GM18517 (cell line): ENCODE measurements at regions not wholly inside any gene's neighbourhood (a gene's known extent, or its start where the extent isn't known, plus 50 kb on each side); places are given as distances from the start of the nearest gene placed in this dataset.
"Not testable (repeated sequence)": the region's sequence is repeated elsewhere in the genome, so short reads cannot be mapped to it uniquely, and the experiment has no call there.

ENCODE experiments used
- ATAC-seq: cut with Tn5 transposase; IDR thresholded peaks from one replicate; pipeline ENCODE4 v1.9.1; 2021; ENCODE audit warnings: mild to moderate bottlenecking, moderate library complexity; ENCODE audit not compliant: unreplicated experiment

- no peak for ATAC-seq
Measured at GRCh38 chr18:51323961-51324360, 126.5 kb upstream of the MEX3C start.

- ATAC-seq: no peak
Measured at GRCh38 chr18:51330148-51330547, 132.7 kb upstream of the MEX3C start.

GRCh38 chr18:51330739-51331138 is 133.3 kb upstream of the MEX3C start:
- ATAC-seq: no peak

DNA sequence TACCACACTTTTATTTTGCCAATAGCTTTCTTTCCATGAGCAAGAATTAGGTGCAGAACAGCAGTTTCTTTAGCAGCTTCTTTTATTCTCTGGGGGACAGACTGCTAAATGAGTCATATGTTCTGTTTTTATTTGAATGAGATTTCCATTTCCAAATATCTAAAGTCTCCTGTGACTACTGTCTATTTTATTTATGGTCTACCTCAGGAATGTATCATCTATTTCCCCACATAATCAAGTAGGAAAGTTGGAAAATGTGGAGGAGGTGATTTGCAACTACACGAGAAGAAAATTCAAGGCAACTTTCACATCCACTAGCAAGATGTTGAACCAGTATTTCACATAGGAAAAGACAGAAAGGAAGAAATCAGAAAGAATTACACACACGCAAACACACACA is 139.9 kb upstream of the MEX3C start:
- no peak for ATAC-seq

- no peak for ATAC-seq
Measured at GRCh38 chr18:51339856-51340255, 142.4 kb upstream of the MEX3C start.

DNA sequence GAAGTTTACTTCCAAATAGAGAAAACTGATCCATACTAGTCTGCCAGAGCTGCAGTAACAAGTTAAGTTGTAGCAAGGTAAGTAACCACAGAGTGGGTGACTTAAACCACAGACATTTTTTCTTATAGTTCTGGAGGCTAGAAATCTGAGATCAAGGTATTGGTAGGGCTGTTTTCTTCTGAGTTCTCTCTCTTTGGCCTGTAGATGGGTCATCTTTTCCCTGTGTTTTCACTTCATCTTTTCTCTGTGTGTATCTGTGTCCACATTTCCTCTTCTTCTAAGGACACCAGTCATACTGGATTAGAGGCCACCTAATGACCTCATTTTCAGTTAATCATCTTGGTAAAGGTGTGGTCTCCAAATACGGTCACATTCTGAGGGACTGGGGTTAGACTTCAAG is 142.9 kb upstream of the MEX3C start:
- ATAC-seq: no peak

DNA sequence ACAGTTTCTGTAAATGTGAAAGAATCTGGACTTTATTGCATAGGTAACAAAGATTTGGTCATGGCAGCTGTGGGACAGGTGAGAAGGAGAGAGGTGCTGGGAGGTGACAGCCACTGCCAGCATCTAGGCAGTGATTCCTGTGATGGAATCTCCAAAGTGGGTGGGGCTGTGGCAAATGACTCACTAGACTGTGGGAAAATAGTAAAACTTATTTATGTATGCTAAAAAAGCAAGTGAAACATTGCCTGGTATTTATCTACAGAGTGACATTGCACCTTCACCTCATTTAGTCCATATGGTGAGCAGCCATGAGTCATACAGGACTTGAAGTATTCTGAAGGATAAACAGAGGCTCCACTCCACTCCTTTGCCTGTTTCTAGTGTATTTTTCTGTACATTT is 145.3 kb upstream of the MEX3C start:
- ATAC-seq: no peak

DNA sequence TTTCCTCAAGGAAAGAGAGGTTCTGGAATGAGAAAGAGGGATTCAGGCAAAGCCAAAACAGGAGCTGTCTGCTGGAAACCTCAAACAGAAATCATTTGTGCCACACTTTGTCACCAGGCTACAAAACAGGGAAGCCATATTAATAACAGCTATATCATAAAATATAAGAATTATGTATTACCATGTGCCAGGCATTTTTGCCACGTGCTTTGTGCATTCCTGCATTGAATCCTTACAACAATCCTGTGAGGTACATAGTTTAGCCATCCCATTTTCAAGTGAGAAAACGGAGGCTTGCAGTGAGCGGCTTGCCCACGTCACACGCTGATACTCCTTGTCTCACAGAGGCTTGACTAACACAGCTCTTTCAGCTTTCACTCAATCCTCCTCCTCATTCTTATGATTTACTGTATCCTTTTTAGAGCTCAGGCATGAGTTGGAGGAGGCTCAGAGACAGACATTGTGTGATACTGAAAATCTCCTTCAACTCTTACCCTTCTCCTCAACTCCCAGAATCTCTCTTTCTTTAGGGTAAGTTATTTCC is 148.4 kb upstream of the MEX3C start:
- ATAC-seq: no peak

DNA sequence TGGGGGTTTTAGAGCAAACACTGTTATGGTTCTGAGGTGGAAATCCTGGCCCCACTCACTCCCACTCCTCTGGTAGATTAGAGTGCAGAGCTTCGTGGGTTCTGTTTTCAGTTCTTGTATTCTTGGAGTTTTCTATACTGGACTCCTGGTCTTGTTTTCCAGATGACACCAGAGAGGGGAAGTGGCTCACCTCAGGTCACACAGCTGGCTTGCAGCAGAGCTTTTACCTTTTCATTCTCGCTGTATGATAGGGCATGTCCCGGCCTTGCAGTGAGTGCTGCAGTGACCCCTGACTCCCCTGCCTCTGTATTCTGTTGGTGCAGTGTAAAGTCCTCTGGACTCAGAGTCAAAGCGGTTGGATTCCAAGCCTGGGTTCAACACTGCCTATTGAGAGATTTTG is 148.9 kb upstream of the MEX3C start:
- no peak for ATAC-seq

DNA sequence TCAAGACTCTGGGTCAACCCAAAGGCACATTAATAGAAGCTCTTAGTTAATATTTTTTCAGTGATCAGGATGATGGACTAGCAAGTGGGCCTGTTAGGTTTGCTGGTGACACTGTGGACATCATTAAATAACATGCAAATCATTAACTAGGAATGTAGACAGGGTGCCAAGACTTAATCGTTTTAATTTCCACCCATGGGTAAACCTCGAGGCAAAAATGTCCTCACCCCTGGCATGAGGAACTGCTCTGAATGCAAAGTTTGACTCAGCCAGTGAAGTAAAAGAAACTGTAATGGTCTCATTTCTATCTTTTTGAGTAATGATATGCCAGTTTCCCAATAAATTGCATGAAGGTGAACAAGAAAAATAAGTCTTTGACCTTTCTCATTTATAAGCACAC is 152.6 kb upstream of the MEX3C start:
- no peak for ATAC-seq

DNA sequence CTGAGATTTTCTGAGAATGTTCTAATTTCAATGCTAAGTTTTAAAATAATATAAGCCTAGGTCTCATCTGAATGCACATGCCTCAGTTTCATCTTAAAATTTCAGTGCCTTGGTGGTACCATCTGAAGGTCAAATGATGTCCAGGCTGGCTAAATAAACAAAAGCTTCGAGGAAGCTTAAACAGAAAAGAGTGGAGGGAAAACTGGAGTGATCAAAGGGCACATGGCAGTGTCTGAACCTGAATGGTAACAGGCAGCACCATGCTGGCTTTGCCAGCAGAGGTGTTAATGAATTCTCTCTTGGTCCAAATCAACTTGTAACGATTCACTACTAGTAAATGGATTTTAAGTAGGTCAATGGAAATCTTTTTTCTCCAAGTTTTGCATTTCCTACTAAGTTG is 158.4 kb upstream of the MEX3C start:
- ATAC-seq: no peak

- not testable (repeated sequence) for ATAC-seq
Measured at GRCh38 chr18:51360301-51360700, 162.8 kb upstream of the MEX3C start.

DNA sequence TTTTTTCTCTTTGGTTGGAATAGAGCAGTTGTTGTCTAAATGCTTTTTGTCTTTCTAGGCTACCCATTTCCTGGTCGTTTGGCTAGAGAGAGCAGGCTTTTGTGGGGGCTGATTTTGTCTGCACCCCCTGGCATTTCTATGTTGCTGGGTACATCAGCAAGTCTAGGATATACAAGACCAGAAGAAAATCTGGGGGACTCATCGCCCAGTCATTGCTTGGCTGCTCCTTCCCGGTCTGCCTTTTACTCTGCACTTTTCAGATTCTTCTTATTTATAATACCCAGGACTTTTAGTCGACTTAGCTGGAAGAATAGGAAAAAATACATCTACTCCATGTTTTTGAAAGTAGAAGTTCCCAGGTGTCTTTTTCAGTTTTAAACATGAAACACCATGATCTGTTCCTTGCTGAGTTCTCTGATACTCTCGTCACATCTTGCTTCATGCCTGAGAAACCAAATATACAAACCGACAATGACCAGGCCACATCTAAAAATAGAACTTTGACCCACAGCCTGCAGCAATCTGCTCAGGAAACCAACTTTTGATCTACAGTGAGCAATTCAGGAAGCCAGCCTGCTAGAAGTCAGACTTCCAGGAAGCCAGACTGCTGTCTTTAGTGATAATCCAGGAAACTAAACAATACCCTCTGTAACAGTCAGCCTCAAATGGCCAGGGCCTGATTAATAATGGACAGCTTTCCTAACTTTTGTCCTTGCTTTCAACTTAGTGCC is 163.8 kb upstream of the MEX3C start:
- peak; percentile 84 for ATAC-seq

DNA sequence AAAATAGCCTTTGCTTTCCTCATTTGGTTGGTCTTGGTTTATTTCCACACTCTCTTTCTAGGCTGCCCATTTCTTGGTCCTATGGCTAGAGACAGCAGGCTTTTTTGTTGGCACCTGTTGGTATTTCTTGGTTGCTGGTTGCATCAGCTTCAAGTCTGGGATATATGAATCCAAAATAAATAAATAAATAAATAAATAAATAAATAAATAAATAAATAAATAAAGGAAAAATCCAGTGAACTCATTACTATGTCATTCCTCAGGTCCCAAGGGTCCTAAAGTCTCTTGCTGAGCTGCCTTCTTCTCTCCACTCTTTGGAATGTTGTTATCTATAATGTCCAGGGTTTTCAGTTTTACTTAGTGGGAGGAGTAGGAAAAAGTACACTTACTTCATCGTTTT is 165.9 kb upstream of the MEX3C start:
- no peak for ATAC-seq

GRCh38 chr18:51370996-51371395 is 173.5 kb upstream of the MEX3C start:
- ATAC-seq: no peak

DNA sequence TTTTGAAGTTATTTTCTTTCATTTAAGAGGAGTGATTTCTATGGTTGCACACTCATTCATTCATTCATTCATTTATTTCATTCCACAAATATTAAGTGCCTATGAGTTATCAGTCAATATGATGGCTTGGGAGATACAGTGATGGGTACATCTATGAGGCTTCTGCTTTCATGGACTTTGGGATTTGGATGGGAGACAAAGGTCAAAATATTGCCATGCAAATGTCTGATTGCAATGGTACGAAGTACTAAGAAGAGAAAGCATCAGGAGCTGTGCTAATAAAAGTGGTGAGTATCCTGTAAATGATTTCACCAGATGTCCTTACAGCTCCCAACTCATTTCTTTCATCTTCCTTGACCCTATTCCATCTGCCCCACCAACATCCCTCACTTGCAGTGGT is 174.4 kb upstream of the MEX3C start:
- no peak for ATAC-seq

DNA sequence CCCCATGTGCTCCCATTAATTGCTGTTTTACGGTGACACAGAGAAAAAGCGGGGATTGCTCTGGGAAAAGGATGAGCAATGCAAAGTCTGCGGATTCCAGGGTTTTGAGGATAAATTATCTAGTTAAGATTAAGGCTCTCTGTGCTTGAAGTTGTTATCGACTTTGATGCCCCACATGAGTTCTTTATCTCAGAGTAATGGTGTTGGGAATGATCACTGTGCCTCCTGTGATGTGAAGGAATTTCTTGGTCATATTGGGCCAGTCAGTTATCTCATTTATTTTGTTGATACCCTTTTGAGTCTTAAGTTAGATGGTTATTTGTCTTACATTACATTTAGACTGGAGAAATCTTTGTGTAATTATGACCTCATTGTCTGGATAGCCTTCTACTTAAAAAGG is 184.6 kb upstream of the MEX3C start:
- ATAC-seq: no peak

- ATAC-seq: no peak
Measured at GRCh38 chr18:51383116-51383515, 185.6 kb upstream of the MEX3C start.

GRCh38 chr18:51383711-51384110 is 186.2 kb upstream of the MEX3C start:
- ATAC-seq: no peak

DNA sequence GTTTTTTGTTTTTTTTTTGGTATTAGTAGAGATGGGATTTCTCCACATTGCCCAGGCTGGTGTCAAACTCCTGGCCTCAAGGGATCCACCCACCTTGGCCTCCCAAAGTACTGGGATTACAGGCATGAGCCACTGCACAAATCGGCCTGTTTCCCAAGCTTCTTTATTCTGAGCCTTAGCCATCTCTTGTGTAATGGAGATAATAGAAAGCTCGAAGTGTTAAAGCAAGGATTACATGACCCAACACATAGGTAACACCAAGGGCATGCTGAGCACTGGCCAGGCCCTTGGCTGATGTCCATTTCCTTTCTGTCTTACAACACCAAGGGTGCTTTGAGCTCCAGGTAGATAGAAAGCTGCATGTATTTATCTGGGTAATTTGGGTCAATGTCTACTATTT is 187.8 kb upstream of the MEX3C start:
- ATAC-seq: no peak

- no peak for ATAC-seq
Measured at GRCh38 chr18:51390702-51391101, 193.2 kb upstream of the MEX3C start.

DNA sequence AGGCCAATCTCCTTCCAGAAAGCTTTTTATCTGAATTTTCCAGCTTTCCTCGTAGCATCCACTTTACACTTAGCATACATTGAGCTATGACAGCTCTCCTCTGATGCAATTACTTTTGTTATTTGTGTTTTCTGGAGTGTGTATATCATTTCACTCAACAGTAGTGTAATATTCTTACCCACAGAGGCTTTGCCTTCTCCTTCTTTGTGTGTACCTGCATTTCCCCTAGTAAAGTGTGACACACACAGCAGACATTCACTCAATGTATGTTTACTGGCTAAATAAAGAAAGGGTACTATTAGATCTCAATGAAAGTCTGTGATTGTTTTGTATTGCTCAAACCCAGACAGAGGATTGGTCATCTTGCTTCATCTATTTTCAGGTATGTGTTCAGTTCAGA is 193.7 kb upstream of the MEX3C start:
- no peak for ATAC-seq

DNA sequence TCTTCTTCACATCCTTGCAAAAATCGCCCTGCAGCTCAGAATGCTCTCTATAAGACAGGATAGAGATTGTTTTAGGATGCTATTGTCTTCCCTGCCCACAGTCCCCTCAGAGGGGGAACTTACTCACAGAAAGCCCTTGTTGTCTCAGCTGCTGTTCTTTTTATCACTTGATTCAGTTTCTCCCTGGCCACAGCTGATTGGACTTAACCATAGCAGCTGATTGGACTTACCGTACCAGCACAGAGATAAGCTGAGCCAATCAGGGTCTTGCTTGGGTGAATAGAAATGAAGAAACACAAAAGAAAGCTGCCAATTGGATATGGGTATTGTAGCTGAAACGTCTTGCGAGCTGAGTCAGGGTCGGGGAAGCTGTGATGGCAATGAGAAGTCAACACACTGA is 194.2 kb upstream of the MEX3C start:
- ATAC-seq: no peak
